Endothelial cell of umbilical vein (primary cell): ENCODE measurements at regions not wholly inside any gene's neighbourhood (a gene's known extent, or its start where the extent isn't known, plus 50 kb on each side); places are given as distances from the start of the nearest gene placed in this dataset.

Experiments
- BruUV-seq: library from RNA; stranded (reverse); fragments of 400-500 nt; replicated peaks from 2 replicates; lab custom pipeline; 2021; lab: Mats Ljungman, UMichigan
- CTCF ChIA-PET: fragments of 300-600, 350-600 bp; sonication (Branson Sonifier 250); formaldehyde crosslinking; loops from one replicate; lab custom pipeline; 2021; ENCODE audit warnings: antibody characterized with exemption, inconsistent platforms; lab: Charles Lee
- POLR2A ChIA-PET: fragments of 300-600, 350-600 bp; sonication (Branson Sonifier 250); formaldehyde crosslinking; loops from one replicate; lab custom pipeline; 2021; ENCODE audit warnings: antibody characterized with exemption, inconsistent platforms; lab: Charles Lee
- DNase-seq: peaks from one replicate; pipeline ENCODE4 v3.0.0-alpha.2; 2011; ENCODE audit warnings: low read depth, low spot score
- FAIRE-seq: peaks from 2 replicates; lab custom pipeline; 2011; peaks lifted over from hg19 to GRCh38; lab: Jason Lieb, UNC
- H2AFZ ChIP-seq: 2 replicates; pipeline ENCODE4 v1.6.0; 2012; ENCODE audit warnings: low read depth, low read length, control low read depth, inconsistent platforms
- H3K27ac ChIP-seq: 2 replicates; pipeline ENCODE4 v1.5.1; 2011; ENCODE audit warnings: low read depth, mild to moderate bottlenecking, control low read depth, low read length, moderate library complexity; ENCODE audit not compliant: insufficient read depth
- H3K27me3 ChIP-seq, 2 experiments: 2 replicates each; pipeline versions ENCODE4 v1.6.0 to v1.6.1; 2011; ENCODE audit warnings: low read length in 2 of 2, mixed read lengths in 1 of 2; ENCODE audit not compliant: control insufficient read depth in 2 of 2, insufficient read depth in 2 of 2
- H3K36me3 ChIP-seq, 2 experiments: 2 replicates in 1 of 2; 3 replicates in 1 of 2; pipeline ENCODE4 v1.5.1; 2011; ENCODE audit warnings: low read length in 2 of 2, mild to moderate bottlenecking in 1 of 2, moderate library complexity in 1 of 2; ENCODE audit not compliant: control insufficient read depth in 2 of 2, insufficient read depth in 2 of 2; ENCODE audit errors: extremely low read depth in 1 of 2
- H3K4me1 ChIP-seq: 3 replicates; pipeline ENCODE4 v1.5.1; 2011; ENCODE audit warnings: mild to moderate bottlenecking, low read length; ENCODE audit not compliant: control insufficient read depth, insufficient read depth; ENCODE audit errors: extremely low read depth
- H3K4me2 ChIP-seq: 2 replicates; pipeline ENCODE4 v1.6.1; 2011; ENCODE audit warnings: low read length, control low read depth, mixed read lengths; ENCODE audit not compliant: insufficient read depth
- H3K4me3 ChIP-seq, 3 experiments: fragments of 200-600 bp in 1 of 3; sonication (generic), shearing (Covaris generic) in 1 of 3; replicated peaks in 1 of 3; 2 replicates each; pipeline ENCODE4 v1.5.1; 2011 to 2016; ENCODE audit warnings: control low read depth in 3 of 3, low read length in 3 of 3, mild to moderate bottlenecking in 2 of 3, inconsistent platforms in 1 of 3, low read depth in 1 of 3, moderate library complexity in 1 of 3; ENCODE audit not compliant: insufficient read depth in 1 of 3
- H3K79me2 ChIP-seq: 2 replicates; pipeline ENCODE4 v1.6.0; 2012; ENCODE audit warnings: low read length, inconsistent platforms; ENCODE audit not compliant: control insufficient read depth, insufficient read depth
- H3K9ac ChIP-seq: replicated peaks from 2 replicates; pipeline ENCODE3; 2011; ENCODE audit warnings: low read length, control low read depth; ENCODE audit not compliant: insufficient read depth; ENCODE audit errors: extremely low read depth
- H3K9me1 ChIP-seq: replicated peaks from 3 replicates; pipeline ENCODE4 v1.6.0; 2011; ENCODE audit warnings: mild to moderate bottlenecking, low read length; ENCODE audit not compliant: control insufficient read depth, insufficient read depth; ENCODE audit errors: extremely low read depth
- H3K9me3 ChIP-seq: replicated peaks from 2 replicates; pipeline ENCODE4 v1.5.1; 2012; ENCODE audit warnings: low read length, inconsistent platforms; ENCODE audit not compliant: control insufficient read depth, insufficient read depth
- H4K20me1 ChIP-seq: replicated peaks from 2 replicates; pipeline ENCODE3; 2011; ENCODE audit warnings: mild to moderate bottlenecking, low read length; ENCODE audit not compliant: control insufficient read depth, insufficient read depth; ENCODE audit errors: extremely low read depth
- CTCF ChIP-seq, 2 donors: IDR thresholded peaks; 1 replicate in 1 of 2; 2 replicates in 1 of 2; pipeline ENCODE4 v1.5.1; 2011; ENCODE audit warnings: low read length in 2 of 2, mild to moderate bottlenecking in 2 of 2, moderate library complexity in 2 of 2, control low read depth in 1 of 2, inconsistent platforms in 1 of 2, low read depth in 1 of 2; ENCODE audit not compliant: insufficient read depth in 1 of 2; ENCODE audit errors: extremely low read depth in 1 of 2
- EZH2 ChIP-seq: IDR thresholded peaks from 2 replicates; pipeline ENCODE4 v1.6.1; 2012; ENCODE audit warnings: borderline replicate concordance, low read depth, mild to moderate bottlenecking, moderate library complexity, low read length, inconsistent platforms; ENCODE audit not compliant: severe bottlenecking
- FOS ChIP-seq: IDR thresholded peaks from 2 replicates; pipeline ENCODE4 v1.6.1; 2011; ENCODE audit warnings: mild to moderate bottlenecking, low read length, moderate library complexity, borderline replicate concordance; ENCODE audit not compliant: insufficient read depth
- GATA2 ChIP-seq: IDR thresholded peaks from 2 replicates; pipeline ENCODE4 v1.7.0; 2011; ENCODE audit warnings: low read depth, mild to moderate bottlenecking, moderate library complexity, mixed read lengths, low read length; ENCODE audit not compliant: insufficient read length, insufficient read depth
- JUN ChIP-seq: IDR thresholded peaks from 2 replicates; pipeline ENCODE4 v1.6.1; 2011; ENCODE audit warnings: borderline replicate concordance, low read depth; ENCODE audit not compliant: insufficient read length, insufficient read depth
- MAX ChIP-seq: IDR thresholded peaks from 2 replicates; pipeline ENCODE4 v1.6.1; 2011; ENCODE audit not compliant: insufficient read depth, insufficient read length
- MYC ChIP-seq: IDR thresholded peaks from one replicate; pipeline ENCODE4 v1.6.1; 2011; ENCODE audit warnings: mild to moderate bottlenecking, low read depth, low read length
- POLR2A ChIP-seq: IDR thresholded peaks from 2 replicates; pipeline ENCODE4 v1.6.1; 2012; ENCODE audit warnings: low read depth, mild to moderate bottlenecking, control low read depth, low read length
- POLR2AphosphoS5 ChIP-seq: IDR thresholded peaks from 2 replicates; pipeline ENCODE4 v1.6.1; 2012; ENCODE audit warnings: low read depth, mild to moderate bottlenecking, control low read depth, low read length, moderate library complexity; ENCODE audit not compliant: insufficient read depth
- dilution Hi-C: fragments of 300-500 bp; cut with MboI; formaldehyde crosslinking; loops from one replicate; pipeline ENCODE4 v1.15.0; 2019; ENCODE audit warnings: low sequenced_read_pairs; ENCODE audit not compliant: extremely low pct_ligation_motif_present
- intact Hi-C: fragments of 100-400 bp; cut with micrococcal nuclease; formaldehyde crosslinking; loops from one replicate; pipeline ENCODE4 v1.10.0; 2022

GRCh38 chr6:50977796-50978195 is 159.1 kb downstream of the TFAP2B start:
- intact Hi-C loops (no loop called here), dilution Hi-C loops (no loop called here)
- Histone ChIP-seq H3K79me2 (no peaks in the 10 kb centered on the region), H4K20me1 (no peaks in the 10 kb centered on the region), H3K4me2 (no peak overlapping the region), H3K36me3 (no peaks in the 10 kb centered on the region), H3K9ac (no peak overlapping the region), H3K27me3 (no peaks in the 10 kb centered on the region), H3K4me1 (no peaks in the 10 kb centered on the region), H2AFZ (no peak overlapping the region), H3K27ac (no peak overlapping the region), H3K4me3 (no peak overlapping the region), H3K9me3 (no peaks in the 10 kb centered on the region), H3K9me1 (no peaks in the 10 kb centered on the region)
- DNase-seq: no peak
- BruUV-seq: no TSS peak
- CTCF ChIA-PET: interaction anchor here (0.6 kb wide), 1 partner anchor 433 kb away, joined by 4 read pairs; no protein-coding TSS in a partner anchor
- TF ChIP-seq CTCF (IDR thresholded peaks at IDR 0.05; ENCODE audit: extremely low read depth in 1 of 2, insufficient read depth in 1 of 2, low read depth in 1 of 2, low read length in 2 of 2): no peak
- no peak for FAIRE-seq
- POLR2A ChIA-PET: no interaction called here

- CTCF ChIA-PET: no interaction called here
- Histone ChIP-seq H2AFZ (no peak overlapping the region), H3K4me3 (no peak overlapping the region), H3K27ac (no peak overlapping the region), H3K79me2 (no peaks in the 10 kb centered on the region), H4K20me1 (no peaks in the 10 kb centered on the region), H3K9me1 (no peaks in the 10 kb centered on the region), H3K4me2 (no peak overlapping the region), H3K9me3 (no peaks in the 10 kb centered on the region), H3K4me1 (no peaks in the 10 kb centered on the region), H3K27me3 (no peaks in the 10 kb centered on the region), H3K9ac (no peak overlapping the region), H3K36me3 (no peaks in the 10 kb centered on the region)
- POLR2A ChIA-PET: no interaction called here
- intact Hi-C loops (no loop called here), dilution Hi-C loops (no loop called here)
- TF ChIP-seq GATA2: no peak
- TF ChIP-seq MAX: no peak
- no peak for TF ChIP-seq CTCF (IDR thresholded peaks at IDR 0.05; ENCODE audit: extremely low read depth in 1 of 2, insufficient read depth in 1 of 2, low read depth in 1 of 2, low read length in 2 of 2)
- no peak for TF ChIP-seq MYC
- TF ChIP-seq FOS: no peak
- TF ChIP-seq POLR2AphosphoS5: no peak
- TF ChIP-seq POLR2A: no peak
- TF ChIP-seq EZH2: no peak
- no peak for TF ChIP-seq JUN
- no peak for DNase-seq
- no peak for FAIRE-seq
- BruUV-seq: no TSS peak
These were observed 159.9 kb downstream of the TFAP2B start for GRCh38 chr6:50978380-50979170.
